HG02763 (cell line): ENCODE measurements at regions not wholly inside any gene's neighbourhood (a gene's known extent, or its start where the extent isn't known, plus 50 kb on each side); places are given as distances from the start of the nearest gene placed in this dataset.

Experiments
- ATAC-seq: cut with Tn5 transposase; IDR thresholded peaks from one replicate; pipeline ENCODE4 v1.9.1; 2021; ENCODE audit warnings: mild to moderate bottlenecking, moderate library complexity; ENCODE audit not compliant: unreplicated experiment

DNA sequence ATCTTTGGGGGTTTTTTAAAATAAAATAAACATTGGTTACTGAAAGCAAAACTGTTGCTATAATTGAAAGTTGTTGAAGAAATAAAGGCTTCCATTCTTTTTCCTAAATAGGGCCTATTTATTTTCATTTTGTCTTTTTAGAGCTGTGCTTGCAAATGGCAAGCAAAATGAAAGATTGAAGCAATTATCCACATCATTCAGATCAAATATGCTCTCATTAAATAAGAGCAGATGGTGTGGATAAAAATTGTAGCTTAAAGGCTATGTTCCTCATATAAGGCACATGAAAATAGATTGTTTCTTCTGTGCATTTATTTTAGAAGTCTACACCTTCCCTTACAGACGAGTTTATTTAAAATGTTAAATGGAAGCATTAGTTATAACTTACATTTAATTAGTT, 1317.7 kb downstream of the MRPL39 start:
- no peak for ATAC-seq

DNA sequence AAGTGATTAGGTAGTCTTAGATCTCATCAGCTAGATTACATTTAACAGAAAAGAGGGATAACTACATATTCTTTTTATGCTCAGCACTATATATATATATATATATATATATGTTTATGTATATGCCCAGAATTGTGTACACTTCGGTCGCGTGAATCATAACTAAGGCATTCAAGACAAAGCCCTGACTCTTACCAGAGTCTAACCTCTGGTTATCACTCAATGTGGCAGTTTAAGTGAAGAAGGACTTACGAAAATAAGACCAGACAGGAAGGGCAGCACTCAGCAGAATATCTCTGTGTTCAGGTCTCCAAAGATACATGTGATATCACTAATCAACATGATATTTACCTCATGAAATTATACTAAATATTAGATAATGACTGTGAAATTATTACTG, 1326.7 kb downstream of the MRPL39 start:
- no peak for ATAC-seq

DNA sequence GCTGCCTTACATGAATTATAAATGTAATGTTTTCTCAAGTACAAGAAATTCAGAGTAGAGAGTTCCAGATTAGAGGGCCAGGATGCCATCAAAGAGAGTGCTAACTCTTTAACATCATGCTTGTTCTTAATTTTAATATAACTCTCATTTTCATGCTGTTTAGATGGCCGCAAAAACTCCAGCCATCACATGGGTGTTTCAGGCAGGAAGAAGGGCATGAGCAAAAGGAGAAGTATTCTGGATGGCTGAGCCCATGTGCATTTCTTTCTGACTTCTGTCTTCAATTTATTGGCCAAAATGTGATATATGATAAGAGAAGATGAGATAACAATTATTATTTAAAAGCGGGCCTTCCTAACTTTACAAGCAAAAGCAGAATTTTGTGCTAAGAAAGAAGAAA, 1328.6 kb downstream of the MRPL39 start:
- no peak for ATAC-seq

DNA sequence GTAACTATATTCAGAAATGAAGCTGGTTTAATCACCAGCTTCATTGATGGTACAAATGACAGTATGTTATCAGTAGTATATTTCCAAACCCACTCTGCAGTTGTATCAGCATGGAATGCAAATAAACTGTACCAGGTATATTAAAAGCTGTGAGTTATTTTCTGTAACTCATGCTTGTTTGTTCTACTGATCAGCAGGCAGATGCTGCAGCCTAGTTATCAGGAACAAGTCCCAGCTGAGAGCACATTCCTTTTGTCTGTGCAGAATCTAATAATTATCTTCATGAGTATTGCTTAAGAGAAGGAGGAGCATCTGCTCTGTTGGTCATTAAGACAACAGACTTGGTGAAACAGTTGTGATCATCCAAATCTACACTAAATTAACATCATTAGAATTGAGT, 1331.1 kb downstream of the MRPL39 start:
- ATAC-seq = no peak

DNA sequence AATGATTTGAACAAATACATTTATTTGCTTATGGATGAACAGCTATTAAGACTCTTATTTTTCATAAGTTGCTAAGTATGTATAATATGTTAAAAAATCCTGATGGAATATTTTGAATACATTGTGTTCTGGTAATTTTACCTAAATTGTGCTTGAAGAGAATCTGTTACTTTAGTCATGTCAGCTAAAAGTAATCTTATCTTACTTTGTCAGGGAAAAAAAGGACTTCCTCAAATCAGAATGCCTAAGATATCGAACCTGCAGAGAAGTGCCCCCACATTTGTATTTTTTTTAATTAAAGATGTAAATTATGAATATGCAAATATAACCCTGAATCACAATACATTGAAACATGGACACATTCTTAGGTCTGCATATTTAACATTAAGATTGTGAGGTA, 1331.7 kb downstream of the MRPL39 start:
- ATAC-seq = no peak

DNA sequence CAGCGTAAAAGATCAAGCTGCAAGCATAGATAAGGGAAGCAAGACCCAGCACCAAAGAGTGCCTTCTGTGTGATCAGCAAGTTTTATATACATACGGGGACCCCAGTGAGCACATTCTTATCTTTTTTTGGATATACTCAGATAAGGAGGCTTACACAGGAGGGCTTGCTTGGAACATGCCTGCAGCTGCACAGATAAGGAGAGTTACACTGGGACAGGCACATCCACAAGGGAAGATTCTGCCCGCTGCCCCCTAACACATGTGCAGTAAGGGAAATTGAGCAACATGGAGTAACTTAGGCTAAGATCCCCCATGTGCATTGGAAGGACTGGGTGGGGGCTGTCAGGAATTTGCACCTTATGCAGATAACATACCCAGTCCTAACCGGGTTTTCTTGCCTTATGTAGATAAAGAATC, 1334.8 kb downstream of the MRPL39 start:
- no peak for ATAC-seq

DNA sequence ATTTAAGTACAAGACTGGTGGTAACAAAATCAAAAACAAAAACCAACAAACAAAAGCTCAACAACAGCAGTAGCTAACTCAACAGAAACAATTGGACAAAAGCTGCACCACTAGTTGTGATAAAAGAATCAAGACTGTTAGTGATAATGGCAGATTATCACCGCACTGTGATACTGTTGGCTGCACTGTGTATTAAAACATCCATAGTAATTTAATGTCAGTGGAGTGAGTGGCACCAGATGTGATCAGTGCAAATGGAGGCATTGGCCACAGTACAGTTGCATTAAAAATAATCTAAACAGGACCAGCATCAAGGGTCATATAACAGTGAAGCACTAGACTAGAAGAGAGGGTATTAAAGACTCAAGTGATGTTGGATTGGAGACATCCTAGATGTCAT, 1341.3 kb downstream of the MRPL39 start:
- no peak for ATAC-seq

DNA sequence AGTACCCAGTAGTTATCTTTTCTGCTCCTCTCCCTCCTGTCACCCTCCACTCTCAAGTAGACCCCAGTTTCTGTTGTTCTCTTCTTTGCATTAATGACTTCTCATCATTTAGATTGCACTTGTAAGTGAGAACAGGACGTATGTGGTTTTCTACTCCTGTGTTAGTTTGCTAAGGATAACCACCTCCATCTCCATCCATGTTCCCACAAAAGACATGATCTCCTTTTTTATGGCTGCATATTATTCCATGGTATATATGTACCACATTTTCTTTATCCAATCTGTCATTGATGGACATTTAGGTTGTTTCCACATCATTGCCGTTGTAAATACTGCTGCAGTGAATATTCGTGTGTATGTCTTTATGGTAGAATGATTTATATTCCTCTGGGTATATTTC, 1346.5 kb downstream of the MRPL39 start:
- ATAC-seq = no peak

DNA sequence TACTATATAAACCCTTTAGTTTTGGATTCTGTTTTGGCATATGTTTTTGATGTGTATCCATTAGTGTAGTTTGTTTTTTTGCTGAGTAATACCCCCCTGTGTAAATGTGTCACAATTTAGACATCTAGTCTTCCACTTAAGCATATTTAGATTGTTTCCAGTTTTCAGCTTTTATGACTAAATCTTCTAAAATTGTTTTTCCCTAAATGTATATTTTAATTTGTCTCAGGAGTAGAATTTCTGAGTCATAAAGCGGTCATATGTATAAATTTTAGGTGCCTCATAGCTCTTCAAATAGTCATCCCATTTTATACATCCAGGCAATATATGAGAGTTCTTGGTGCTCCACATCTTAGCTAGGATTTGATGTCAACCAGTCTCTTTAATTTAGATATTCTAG, 1348.0 kb downstream of the MRPL39 start:
- ATAC-seq = no peak

DNA sequence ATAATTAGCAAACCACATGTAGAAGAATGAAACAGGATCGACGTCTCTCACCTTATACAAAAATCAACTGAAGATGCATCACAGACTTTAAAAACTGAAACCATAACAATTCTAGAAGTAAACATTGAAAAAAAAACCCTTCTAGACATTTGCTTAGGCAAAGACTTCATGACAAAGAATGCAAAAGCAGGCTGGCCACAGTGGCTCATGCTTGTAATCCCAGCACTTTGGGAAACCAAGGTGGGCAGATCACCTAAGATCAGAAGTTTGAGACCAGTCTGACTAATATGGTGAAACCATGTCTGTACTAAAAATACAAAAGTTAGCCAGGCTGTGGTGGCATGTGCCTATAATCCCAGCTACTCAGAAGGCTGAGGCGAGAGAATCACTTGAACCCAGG, 1351.7 kb downstream of the MRPL39 start:
- no peak for ATAC-seq

DNA sequence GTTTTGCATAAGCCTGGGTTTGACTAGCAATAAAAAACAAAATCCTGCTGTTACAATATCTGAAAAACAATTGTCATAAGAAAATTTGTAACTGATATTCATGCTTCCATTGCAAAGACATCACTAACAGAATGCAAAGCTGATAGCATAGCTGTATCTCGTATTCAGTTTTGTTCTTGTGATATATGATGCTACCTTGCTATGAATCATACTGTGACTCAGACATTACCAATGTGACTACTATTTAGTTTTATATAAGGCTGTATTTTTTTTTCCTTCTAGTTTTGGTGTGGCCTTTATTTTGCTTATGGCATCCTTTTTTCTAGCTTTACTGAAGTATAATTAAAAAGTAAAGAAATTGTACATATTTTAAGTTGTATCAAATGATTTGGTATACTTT, 1381.8 kb downstream of the MRPL39 start:
- ATAC-seq = no peak

DNA sequence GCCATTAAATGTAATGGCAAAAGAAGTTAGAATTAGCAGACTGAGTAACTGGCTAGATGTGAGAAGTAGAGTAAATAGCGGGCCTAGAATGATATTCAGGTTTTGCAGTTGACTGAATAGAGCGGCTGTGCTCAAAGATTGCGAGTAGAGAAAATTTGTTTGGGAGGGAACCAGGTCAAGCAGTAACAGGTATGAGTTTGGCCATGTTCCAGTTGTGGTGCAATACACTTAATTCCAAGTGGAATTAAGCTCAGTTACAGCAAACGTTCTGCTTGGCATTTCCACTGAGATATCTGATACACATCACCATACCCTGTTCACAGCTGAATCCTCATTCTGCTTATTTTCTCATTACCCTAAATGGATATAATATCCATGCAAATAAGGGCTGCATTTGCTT, 1382.9 kb downstream of the MRPL39 start:
- no peak for ATAC-seq

DNA sequence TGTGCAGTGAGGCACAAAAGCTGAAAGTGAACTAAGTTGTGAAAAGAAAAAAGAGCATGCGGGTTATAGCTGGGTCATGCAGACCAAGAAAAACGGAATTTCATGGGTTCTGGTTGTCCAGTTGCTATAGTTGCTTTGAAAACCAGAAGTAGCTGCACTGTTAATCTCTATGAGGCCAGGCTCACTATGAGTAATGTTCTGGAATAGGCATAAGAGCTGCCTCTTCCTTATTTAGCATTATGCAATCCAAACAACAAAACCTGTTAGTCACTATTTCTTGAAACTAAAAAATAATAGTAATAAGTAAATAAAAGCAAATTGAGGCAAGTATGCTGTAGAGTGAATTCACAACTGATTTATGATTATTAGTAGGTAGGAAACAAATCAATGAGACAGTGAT, 1383.7 kb downstream of the MRPL39 start:
- ATAC-seq = no peak

DNA sequence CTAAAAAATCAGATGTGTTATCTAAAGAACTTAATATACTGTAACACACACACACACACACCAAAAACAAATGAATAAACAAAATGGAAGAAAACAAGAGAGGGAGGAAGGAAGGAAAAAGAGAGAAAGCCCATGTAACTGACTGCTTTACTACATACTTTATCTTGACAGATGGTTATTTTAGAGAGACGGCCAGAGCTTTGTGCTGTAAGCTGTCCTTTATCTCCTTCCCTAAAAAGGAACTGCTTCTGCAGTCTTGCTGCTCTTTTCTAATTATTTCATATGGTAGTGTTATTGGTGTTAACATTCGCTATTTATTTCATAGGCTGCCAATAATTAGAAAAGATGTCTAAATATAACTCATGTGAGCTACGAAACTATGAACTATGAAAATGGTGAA, 1384.6 kb downstream of the MRPL39 start:
- ATAC-seq = no peak

DNA sequence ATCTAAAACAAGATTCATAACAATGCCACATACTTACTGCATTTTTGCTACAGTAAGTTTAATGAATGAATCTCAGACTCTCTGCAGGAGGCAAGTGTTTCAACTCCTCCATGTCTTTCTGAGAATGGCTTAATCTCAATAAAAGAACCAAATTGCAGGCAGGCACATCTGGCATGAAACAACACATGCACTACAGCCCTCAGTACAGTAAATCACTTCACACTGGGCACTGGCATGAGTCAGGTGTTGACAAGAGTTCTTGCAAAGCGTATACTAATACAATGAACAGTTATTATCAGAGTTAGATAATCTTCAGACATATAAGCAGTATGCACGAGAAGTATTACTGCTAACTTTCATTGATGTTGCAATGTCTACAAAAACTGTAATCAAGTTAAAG, 1386.8 kb downstream of the MRPL39 start:
- no peak for ATAC-seq

DNA sequence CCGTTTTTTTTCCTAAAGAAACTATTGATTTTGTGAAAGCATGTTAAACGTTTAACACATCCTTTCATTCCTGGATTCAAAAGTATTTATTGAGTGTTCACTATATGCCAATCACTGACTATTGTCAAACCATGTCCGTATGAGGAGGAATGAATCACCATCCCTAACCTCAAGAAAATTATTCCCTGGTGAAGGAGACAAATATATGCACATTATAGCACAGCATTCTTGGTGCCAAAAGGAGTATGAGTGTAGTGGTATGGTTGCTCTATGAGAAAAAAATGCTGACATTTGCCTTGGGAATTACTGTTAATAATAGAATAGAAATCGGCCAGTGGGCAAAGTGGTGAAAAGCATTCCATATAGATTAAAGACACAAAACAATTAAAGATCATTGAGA, 1390.1 kb downstream of the MRPL39 start:
- no peak for ATAC-seq

DNA sequence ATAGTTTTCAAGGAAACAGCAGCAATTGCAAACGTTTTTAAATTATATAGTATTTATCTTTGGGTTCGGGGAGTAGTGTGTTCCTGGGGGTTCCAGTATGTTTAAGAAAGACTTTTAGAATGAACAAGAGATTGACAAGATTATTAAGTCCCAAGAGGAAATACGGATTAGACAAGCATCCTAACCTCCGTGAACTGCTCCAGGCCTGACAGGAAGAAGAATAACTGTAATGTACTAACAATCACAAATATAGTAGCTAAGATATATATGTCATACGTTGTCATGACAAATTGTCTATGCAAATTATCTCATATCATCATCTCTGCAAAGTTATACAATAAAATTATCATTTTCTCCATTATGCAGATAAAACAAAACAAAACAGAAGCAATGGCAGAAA, 1397.2 kb downstream of the MRPL39 start:
- no peak for ATAC-seq

DNA sequence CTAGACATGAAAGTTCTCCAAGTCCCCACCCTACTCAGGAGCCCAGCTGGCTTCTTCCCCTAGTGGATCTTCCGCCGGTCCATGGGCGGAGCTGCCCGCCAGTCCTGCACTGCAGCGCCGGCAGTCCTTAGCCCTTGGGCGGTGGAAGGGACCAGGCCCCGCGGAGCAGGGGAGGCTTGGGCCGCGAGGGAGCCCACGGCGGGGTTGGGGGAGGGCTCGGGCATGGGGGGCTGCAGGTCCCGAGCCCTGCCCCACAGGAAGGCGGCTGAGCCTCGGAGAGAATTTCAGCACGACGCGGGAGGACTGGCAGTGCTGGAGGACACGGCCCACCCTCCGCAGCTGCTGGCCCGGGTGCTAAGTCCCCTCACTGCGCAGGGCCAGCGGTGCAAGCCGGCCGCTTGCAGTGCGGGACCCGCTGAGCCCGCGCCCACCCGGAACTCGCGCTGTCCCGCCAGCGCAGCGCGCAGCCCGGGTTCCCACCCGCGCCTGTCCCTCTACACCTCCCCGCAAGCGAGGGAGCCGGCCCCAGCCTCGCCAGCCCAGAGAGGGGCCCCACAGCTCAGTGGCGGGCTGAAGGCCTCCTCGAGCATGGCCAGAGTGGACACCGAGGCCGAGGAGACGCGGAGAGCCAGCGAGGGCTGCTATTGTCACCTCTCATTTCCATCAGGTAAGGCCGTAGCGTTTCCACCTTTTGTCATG, 1398.6 kb downstream of the MRPL39 start:
- ATAC-seq = no peak

DNA sequence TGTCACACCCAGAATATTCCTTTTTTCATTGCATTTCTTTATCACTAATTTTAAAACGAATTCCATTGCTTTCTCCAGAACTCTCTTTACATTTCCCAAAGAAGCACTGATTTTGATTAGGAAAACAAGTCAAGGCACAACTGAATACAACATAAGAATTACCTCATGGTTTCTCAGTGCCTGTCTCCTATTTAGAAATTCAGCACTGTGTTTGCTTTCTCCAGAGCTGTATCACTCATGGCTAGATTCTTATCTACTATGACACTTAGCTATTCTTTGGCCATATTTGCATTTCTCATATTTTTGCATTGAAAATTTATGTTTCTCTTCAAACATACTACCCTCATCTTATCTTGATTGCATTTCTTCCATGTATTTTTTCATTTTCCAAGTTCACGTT, 1402.0 kb downstream of the MRPL39 start:
- ATAC-seq = no peak

DNA sequence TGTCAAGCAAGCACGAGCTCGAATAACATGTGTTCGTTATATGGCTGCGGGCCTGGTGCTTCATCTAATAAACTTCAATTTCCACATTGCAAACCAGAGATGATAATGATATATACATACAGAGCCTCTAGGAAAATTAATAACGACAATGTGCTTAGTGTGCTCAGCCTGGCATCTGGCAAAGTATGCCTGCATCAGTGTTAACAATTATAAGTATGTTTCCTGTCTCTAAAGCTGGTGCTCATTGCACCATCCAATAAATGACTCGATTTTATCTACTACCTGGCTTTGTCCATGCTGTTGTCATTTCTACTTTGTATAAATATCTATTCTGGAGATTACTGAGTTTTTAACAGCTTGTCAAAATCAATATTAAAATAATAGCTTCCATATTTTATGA, 1402.6 kb downstream of the MRPL39 start:
- ATAC-seq = no peak

DNA sequence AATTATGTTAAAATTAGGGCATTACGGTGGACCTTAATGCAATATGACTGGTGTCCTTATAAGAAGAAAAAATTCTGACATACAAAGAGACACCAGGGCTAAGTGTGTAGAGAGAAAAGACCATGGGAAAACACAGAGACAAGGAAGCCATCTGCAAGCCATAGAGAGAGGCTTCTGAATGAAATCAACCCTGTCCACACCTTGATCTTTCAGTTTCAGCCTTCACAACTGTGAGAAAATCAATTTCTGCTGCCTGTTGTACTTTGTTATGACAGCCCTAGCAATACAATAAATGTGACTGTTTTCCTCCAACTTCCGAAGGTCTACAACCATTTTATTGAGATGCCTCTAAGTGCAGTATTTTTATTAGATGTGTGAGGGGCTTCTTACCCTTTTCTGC, 1407.2 kb downstream of the MRPL39 start:
- ATAC-seq = peak; percentile 68

DNA sequence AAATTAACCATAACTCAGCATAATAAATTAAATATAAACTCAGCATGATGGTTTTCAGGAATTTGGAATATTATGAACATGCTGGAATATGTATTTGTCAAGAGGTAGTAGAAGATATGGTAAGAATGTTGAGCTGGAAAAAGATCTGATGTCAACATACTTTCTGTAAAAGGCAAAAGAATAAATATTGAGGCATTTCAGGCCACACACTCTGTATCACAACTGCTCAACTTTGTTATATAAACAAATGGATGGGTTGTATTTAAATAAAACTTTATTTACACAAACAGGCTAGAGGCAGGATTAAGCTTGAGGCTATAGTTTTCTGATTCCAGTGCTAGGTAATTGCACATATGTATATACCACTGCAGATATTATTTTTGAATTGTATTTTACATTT, 1409.4 kb downstream of the MRPL39 start:
- ATAC-seq = no peak

DNA sequence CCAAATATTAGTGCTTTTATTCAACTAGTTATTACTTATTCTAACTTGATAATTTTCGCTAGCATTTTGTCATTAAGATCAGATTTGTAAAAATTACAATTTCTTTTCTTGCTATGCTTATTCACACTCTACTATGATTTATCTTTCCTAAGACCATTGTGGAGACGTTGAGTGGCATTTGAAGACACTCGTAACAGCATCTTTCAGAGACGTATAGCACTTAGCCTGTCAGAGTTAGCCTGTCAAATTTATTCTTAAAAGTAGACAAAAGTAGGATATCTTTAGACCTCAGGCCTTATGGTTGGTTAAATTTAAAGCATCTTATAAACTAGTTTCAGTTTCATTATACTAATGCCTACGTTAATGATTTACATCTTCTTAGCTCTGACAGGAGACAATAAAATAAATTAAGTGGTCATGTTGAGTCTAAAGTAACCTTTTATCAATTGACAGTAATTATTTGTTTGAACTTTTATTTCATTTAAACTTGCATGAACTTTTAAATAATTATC, 1410.1 kb downstream of the MRPL39 start:
- ATAC-seq = peak; percentile 59
